ENCODE measurements at regions not wholly inside any gene's neighbourhood (a gene's known extent, or its start where the extent isn't known, plus 50 kb on each side); places are given as distances from the start of the nearest gene placed in this dataset.
A peak's percentile ranks its signal among the peaks of the same experiment; 100 is the strongest.

DNA sequence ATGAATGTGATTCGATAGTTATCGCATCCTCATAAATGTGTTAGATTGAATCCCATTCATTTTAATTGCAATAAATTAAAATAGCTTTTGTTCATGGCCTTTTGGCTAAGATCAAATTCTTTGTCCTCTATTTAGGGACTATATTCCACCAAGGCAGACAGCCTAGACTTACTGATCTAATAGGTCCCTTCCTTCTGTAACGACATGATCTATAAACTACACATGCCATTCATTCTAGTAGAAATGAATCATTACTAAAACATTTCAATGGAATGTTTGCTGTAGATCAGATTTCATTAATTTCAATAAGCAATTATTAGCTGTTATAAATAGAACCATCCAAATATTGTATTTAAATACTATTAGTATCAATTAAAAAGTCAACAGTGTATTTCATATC is 526.6 kb upstream of the KLHL1 start:
- no peak for DNase-seq (ENCODE audit: low read depth)
- H3K4me3 ChIP-seq (ENCODE audit: low read depth, low read length), result no peak overlapping the region
- in situ Hi-C loops (cut with HindIII; ENCODE audit: low sequenced_read_pairs), result no loop called here
- TF ChIP-seq, protein P1, sequence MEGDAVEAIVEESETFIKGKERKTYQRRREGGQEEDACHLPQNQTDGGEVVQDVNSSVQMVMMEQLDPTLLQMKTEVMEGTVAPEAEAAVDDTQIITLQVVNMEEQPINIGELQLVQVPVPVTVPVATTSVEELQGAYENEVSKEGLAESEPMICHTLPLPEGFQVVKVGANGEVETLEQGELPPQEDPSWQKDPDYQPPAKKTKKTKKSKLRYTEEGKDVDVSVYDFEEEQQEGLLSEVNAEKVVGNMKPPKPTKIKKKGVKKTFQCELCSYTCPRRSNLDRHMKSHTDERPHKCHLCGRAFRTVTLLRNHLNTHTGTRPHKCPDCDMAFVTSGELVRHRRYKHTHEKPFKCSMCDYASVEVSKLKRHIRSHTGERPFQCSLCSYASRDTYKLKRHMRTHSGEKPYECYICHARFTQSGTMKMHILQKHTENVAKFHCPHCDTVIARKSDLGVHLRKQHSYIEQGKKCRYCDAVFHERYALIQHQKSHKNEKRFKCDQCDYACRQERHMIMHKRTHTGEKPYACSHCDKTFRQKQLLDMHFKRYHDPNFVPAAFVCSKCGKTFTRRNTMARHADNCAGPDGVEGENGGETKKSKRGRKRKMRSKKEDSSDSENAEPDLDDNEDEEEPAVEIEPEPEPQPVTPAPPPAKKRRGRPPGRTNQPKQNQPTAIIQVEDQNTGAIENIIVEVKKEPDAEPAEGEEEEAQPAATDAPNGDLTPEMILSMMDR (IDR thresholded peaks at IDR 0.05; ENCODE audit: low read depth, low read length, missing control alignments), result no peak

DNA sequence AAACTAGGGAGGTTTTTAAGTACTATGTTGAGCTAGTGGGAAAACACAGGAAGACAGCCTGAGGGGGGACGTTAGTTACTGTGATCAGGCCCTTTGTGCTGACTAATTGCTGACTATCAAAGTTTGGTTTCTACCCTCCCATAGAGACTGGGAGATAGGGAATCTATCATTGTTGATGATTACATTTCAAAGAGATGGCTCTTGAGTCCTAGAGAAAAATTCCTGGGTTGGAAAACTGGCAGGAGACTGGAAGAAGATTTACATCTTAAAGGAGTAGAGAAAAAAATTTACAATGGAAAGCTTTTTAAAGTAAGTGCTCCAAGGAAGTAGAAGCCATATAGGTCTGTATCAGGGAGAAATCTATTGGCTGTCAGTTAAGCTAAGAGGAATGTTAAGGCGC is 522.0 kb upstream of the KLHL1 start:
- TF ChIP-seq, protein P1 (IDR thresholded peaks at IDR 0.05; ENCODE audit: low read depth, low read length, missing control alignments), result no peak
- DNase-seq (ENCODE audit: low read depth), result no peak
- no peak overlapping the region for H3K4me3 ChIP-seq (ENCODE audit: low read depth, low read length)
- in situ Hi-C loops (cut with HindIII; ENCODE audit: low sequenced_read_pairs), result no loop called here

DNA sequence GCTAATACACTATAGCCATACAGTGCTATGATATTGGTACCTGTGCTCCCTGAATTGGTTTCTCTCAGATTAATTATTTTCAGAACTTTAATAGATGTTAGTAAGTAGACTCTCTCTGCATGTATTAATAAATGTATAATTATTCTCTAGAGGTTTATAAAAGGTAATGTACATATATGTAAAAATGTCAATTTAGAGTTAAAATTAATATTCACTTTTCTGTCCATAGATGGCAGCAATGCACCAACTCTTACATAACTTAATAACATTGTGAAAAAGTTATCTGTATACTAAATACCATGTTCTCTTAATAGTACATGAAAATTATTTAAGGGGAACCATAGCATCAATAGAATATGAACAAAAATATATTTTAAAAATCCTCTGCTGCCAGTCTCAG is 515.0 kb upstream of the KLHL1 start:
- DNase-seq (ENCODE audit: low read depth), result no peak
- H3K4me3 ChIP-seq (ENCODE audit: low read depth, low read length), result no peak overlapping the region
- TF ChIP-seq, protein P1 (IDR thresholded peaks at IDR 0.05; ENCODE audit: low read depth, low read length, missing control alignments), result no peak
- in situ Hi-C loops (cut with HindIII; ENCODE audit: low sequenced_read_pairs), result no loop called here

DNA sequence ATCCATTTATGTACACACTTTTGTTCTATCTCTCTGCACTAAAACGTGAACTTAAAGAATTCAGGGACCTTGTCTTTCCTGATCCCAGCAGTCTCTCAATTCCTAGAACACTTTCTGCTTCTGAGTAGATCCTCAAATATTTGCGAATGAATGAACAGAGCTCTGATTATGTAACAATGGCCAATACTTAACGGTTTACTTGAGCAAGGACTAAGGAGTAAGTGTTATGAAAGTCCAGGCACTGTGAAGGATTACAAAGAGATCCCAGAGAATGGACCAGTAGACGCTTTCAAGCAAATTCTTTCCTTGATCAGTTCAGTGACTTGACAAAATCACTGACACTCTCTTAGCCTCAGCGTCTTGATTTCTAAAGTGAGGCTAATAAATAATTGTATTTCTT is 514.5 kb upstream of the KLHL1 start:
- in situ Hi-C loops (cut with HindIII; ENCODE audit: low sequenced_read_pairs), result no loop called here
- no peak overlapping the region for H3K4me3 ChIP-seq (ENCODE audit: low read depth, low read length)
- TF ChIP-seq, protein P1 (IDR thresholded peaks at IDR 0.05; ENCODE audit: low read depth, low read length, missing control alignments), result no peak
- DNase-seq (ENCODE audit: low read depth), result no peak

DNA sequence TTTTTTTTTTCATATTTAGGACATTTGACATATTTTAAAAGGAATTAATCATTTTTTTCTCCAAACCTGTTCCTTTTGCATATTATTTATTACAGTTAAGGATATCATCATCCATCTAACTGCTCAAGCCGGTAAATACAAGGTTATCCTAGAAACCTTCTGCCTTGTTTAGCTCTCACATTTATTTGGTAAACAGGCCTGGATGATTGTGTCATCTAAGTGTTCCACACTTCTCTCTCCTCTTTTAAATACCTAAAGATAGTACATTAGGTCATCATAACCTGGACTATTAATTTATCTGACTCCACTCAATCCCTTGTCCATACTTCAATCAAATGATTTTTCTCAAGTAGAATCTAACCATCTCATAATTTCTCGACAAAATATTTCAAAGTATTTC is 511.7 kb upstream of the KLHL1 start:
- TF ChIP-seq, protein P1 (IDR thresholded peaks at IDR 0.05; ENCODE audit: low read depth, low read length, missing control alignments), result no peak
- no peak overlapping the region for H3K4me3 ChIP-seq (ENCODE audit: low read depth, low read length)
- in situ Hi-C loops (cut with HindIII; ENCODE audit: low sequenced_read_pairs), result no loop called here
- DNase-seq (ENCODE audit: low read depth), result no peak

DNA sequence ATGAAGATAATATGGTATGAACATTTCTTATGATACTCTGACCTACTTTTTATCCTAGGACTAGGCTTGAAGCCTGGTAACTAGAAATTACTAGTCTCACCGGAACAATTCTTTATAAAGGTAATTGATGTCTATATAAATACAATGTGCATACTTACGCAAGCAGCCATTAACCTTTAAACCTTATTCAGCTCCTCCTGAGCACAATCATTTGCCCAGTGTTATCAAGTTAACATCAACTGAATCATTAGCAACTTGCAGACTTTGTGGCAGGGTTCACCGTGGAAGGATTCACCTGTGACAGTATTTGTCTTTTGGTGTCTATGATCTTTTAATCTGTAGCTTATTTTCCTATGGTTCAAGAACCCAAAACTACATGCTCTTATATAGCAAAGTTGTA is 508.6 kb upstream of the KLHL1 start:
- TF ChIP-seq, protein P1 (IDR thresholded peaks at IDR 0.05; ENCODE audit: low read depth, low read length, missing control alignments), result no peak
- H3K4me3 ChIP-seq (ENCODE audit: low read depth, low read length), result no peak overlapping the region
- DNase-seq (ENCODE audit: low read depth), result no peak
- in situ Hi-C loops (cut with HindIII; ENCODE audit: low sequenced_read_pairs), result no loop called here

DNA sequence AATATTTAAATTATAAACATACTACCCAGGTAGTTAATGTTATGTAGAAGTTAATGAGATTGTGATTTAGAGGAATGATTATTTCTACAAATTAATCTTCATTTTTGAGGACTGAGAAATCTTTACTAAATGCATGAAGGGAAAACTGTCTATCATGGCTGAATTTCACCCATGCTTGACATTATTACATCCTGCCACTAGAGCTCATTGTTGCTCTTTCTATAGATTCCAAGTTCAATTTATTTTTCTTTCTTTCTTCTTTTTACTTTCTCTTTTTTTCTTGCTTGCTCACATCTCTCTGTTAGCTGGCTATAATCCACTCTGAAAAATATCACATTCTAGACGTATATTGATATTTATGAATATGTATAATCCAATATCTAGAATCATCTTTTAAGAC is 505.0 kb upstream of the KLHL1 start:
- no peak for DNase-seq (ENCODE audit: low read depth)
- no peak overlapping the region for H3K4me3 ChIP-seq (ENCODE audit: low read depth, low read length)
- in situ Hi-C loops (cut with HindIII; ENCODE audit: low sequenced_read_pairs), result no loop called here
- TF ChIP-seq, protein P1 (IDR thresholded peaks at IDR 0.05; ENCODE audit: low read depth, low read length, missing control alignments), result peak; percentile 17

All from astrocyte of the cerebellum (primary cell).